Bronchial epithelial cell (primary cell): ENCODE measurements at regions not wholly inside any gene's neighbourhood (a gene's known extent, or its start where the extent isn't known, plus 50 kb on each side); places are given as distances from the start of the nearest gene placed in this dataset.

Experiments used
- DNase-seq: peaks from one replicate; pipeline ENCODE4 v3.0.0-alpha.2; 2010; ENCODE audit warnings: low read depth
- FAIRE-seq: peaks from 2 replicates; lab custom pipeline; 2011; peaks lifted over from hg19 to GRCh38; lab: Jason Lieb, UNC
- H3K27me3 ChIP-seq: 2 replicates; pipeline ENCODE4 v1.5.1; 2011; ENCODE audit warnings: low read length; ENCODE audit not compliant: control insufficient read depth, insufficient read depth
- H3K36me3 ChIP-seq: 2 replicates; pipeline ENCODE4 v1.5.1; 2011; ENCODE audit warnings: low read length; ENCODE audit not compliant: control insufficient read depth, insufficient read depth
- H3K4me3 ChIP-seq: 2 replicates; pipeline ENCODE4 v1.5.1; 2011; ENCODE audit warnings: mild to moderate bottlenecking, low read depth, low read length, control low read depth
- TF ChIP-seq, protein P1 (sequence below): IDR thresholded peaks from 2 replicates; pipeline ENCODE4 v1.5.1; 2011; ENCODE audit warnings: mild to moderate bottlenecking, moderate library complexity, low read length, control low read depth, inconsistent platforms; ENCODE audit not compliant: insufficient read depth, severe bottlenecking

DNA sequence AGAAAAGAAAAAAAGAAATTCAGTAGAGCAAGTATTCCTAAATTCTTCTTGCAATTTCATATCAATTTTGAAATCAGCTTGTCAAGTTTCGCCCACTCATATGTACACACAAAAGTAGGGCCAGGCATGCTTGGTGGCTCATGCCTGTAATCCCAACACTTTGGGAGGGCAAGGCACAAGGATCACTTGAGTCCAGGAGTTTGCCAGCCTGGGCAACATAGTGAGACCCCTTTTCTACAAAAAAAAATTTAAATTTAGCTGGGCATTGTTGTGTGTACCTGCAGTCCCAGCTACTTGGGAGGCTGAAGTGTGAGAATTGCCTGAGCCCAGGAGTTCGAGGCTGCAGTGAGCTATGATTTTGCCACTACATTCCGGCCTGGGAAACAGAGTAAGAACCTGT lies 65.4 kb downstream of the MRPL32 start:
- Histone ChIP-seq H3K4me3 (no peak overlapping the region), H3K36me3 (no peaks in the 10 kb centered on the region), H3K27me3 (peaks cover 2% of the 10 kb centered on the region)
- FAIRE-seq (no peak), DNase-seq (no peak)
- TF ChIP-seq, protein P1, sequence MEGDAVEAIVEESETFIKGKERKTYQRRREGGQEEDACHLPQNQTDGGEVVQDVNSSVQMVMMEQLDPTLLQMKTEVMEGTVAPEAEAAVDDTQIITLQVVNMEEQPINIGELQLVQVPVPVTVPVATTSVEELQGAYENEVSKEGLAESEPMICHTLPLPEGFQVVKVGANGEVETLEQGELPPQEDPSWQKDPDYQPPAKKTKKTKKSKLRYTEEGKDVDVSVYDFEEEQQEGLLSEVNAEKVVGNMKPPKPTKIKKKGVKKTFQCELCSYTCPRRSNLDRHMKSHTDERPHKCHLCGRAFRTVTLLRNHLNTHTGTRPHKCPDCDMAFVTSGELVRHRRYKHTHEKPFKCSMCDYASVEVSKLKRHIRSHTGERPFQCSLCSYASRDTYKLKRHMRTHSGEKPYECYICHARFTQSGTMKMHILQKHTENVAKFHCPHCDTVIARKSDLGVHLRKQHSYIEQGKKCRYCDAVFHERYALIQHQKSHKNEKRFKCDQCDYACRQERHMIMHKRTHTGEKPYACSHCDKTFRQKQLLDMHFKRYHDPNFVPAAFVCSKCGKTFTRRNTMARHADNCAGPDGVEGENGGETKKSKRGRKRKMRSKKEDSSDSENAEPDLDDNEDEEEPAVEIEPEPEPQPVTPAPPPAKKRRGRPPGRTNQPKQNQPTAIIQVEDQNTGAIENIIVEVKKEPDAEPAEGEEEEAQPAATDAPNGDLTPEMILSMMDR = no peak

- TF ChIP-seq, protein P1 = no peak
- no peak for FAIRE-seq
- no peak for DNase-seq
- Histone ChIP-seq H3K27me3 (peaks cover 2% of the 10 kb centered on the region), H3K36me3 (no peaks in the 10 kb centered on the region), H3K4me3 (no peak overlapping the region)
These were observed 71.9 kb downstream of the MRPL32 start for GRCh38 chr7:43004082-43004481.

DNA sequence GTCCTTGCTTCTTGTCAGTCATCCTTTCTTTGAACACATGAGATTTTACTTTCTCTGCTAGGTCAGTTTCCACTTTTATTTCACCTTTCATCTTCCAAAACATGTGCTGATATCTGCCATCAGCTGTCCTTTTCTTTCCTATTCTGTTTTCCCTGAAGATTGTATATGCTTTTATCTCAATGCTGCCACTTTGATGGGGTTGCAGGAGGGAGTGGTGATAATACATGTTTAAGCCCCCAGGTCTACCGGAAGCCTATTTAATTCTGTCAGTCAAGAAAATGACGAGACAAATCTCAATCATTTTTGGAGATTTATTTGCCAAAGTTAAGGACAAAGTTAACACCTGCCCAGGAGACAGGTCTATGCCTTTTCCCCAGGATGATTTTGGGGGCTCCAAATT lies 73.8 kb downstream of the MRPL32 start:
- DNase-seq = no peak
- Histone ChIP-seq H3K36me3 (no peaks in the 10 kb centered on the region), H3K4me3 (no peak overlapping the region), H3K27me3 (no peaks in the 10 kb centered on the region)
- TF ChIP-seq, protein P1 = no peak
- FAIRE-seq = no peak

GRCh38 chr7:43010061-43010460 lies 77.9 kb downstream of the MRPL32 start:
- DNase-seq (no peak), FAIRE-seq (no peak)
- TF ChIP-seq, protein P1 = no peak
- no peaks in the 10 kb centered on the region for H3K36me3 ChIP-seq
- no peaks in the 10 kb centered on the region for H3K27me3 ChIP-seq
- H3K4me3 ChIP-seq = no peak overlapping the region

- DNase-seq (no peak), FAIRE-seq (no peak)
- Histone ChIP-seq H3K27me3 (no peaks in the 10 kb centered on the region), H3K4me3 (no peak overlapping the region), H3K36me3 (no peaks in the 10 kb centered on the region)
- TF ChIP-seq, protein P1 = no peak
These were observed 79.7 kb downstream of the MRPL32 start for GRCh38 chr7:43011879-43012278.

GRCh38 chr7:43014406-43014805 lies 82.2 kb downstream of the MRPL32 start:
- DNase-seq = no peak
- H3K27me3 ChIP-seq = no peaks in the 10 kb centered on the region
- H3K4me3 ChIP-seq = no peak overlapping the region
- no peak for FAIRE-seq
- no peaks in the 10 kb centered on the region for H3K36me3 ChIP-seq
- TF ChIP-seq, protein P1 = no peak
